ENCODE measurements at regions not wholly inside any gene's neighbourhood (a gene's known extent, or its start where the extent isn't known, plus 50 kb on each side); places are given as distances from the start of the nearest gene placed in this dataset.
"Not testable (repeated sequence)": the region's sequence is repeated elsewhere in the genome, so short reads cannot be mapped to it uniquely, and the experiment has no call there.

DNA sequence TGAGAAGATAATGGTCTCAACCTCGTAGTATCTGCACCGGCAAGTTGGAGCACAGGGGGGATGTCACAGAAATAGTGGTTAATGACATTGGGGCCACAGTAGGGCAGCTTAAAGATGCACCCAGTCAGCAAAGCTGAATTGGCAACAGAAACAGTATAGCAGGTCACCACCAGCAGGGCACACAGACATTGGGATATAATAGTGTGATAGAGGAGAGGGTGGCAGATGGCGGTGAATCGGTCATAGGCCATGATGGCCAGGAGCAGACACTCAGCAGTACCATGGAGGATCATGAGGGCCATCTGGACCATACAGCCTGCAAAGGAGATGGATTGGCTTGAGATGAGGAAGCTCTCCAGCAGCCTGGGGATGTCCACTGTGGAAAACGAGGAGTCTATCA lies 106.0 kb upstream of the OR9Q1 start:
- no peak for DNase-seq (ENCODE audit: low read depth in 3 of 3)

DNA sequence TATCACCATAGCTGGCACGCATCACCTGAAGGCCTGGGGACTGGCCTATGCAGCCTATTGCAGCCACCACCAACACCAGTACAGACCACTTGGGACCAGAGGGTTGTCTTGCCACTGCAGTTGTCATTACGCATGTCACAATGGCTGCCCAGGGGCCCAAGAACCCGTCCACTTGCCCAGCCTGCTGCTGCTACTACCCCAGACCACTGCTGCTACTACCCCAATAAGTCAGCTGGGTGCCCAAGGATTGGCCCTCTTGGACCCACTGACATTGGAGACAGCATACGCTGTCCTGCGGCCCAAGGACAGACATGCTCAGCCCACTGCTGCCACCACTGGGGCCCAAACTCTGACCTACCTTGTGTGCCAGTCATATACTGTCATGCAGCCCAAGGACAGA lies 102.7 kb upstream of the OR9Q1 start:
- no peak for DNase-seq (ENCODE audit: low read depth in 3 of 3)

DNA sequence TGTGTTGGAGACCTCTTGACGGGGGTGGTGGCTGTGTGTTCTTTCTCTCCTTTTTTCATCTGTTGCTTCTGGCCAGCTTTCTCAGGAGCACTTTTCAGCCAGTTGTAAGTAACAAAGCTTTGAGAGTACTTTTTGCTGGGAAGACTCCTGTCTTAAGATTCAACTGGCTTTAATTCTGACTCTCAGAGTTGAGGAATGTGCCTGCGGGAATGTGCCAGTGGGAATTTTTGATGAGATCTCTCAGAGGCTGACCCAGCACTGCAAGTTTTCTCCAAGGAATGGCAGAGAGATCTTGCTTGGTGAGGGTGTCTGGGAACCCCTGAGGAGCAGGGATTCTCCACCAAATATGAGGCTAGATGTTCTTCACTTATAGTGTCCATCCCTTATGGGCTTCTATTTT lies 91.6 kb upstream of the OR9Q1 start:
- no peak for DNase-seq (ENCODE audit: low read depth in 3 of 3)

DNA sequence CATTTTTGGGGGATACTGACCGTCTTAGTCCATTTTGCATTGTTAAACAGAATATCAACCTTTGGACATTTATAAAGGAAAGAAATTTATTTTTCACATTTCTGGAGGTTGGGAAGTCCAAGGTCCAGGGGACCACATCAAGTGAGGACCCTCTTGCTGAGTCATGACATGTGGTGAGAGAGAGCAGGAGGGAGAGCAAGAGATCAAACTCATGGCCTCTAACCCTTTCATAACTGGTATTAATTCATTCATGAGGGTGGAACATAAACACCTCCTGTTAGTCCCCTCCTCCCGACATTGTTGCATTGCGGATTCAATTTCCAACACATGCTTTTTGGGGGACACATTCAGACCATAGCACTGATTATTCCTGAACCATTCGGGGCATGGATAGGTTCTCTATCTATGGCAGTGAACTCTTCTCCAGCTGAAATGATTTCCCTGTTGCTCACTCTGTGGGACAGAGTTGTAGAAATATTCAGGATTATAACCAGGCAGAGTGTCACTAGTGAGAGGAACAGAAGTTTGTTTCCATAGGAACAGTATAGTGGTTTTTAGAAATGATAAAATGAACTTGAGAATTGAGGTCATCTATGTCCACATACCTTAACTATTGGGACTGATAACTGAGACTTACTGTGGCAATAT lies 88.2 kb upstream of the OR9Q1 start:
- DNase-seq (ENCODE audit: low read depth in 3 of 3): no peak

DNA sequence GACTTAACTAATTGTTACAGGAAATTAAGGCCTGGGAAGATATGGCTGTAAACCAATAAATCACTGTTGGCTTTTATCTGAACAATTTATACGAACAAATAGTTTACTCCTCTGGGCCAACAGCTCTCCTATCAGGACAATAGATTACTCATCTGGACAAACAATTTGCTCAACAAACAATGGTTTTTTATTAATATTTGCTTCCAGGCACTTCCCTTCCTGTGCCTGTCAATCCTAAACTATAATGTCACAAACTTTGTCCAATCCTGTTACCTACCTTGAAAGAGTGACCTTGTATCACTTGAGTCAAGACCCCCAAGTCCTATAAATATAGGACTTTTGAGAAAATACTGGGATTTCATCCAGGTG lies 87.6 kb upstream of the OR9Q1 start:
- no peak for DNase-seq (ENCODE audit: low read depth in 3 of 3)

DNA sequence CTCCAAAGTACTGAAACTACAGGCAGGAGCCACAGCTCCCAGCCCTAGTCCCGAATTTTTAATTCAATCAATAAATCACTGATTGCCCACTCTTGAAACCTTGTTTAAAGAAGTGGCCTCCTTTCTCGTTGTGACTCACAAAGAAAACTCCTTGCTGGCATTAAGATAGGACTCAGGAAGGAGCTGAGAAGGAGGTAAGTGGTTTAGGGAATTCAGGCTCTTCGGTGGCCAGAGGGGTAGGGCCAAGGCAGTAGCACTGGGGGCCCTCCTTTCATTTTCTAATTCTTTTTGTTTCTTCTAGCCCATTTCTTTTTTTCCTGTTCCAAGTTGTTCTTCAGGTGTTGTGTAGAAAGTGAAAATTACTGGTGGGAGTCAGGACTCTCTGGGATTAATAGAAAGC lies 86.2 kb upstream of the OR9Q1 start:
- DNase-seq (ENCODE audit: low read depth in 3 of 3): no peak

DNA sequence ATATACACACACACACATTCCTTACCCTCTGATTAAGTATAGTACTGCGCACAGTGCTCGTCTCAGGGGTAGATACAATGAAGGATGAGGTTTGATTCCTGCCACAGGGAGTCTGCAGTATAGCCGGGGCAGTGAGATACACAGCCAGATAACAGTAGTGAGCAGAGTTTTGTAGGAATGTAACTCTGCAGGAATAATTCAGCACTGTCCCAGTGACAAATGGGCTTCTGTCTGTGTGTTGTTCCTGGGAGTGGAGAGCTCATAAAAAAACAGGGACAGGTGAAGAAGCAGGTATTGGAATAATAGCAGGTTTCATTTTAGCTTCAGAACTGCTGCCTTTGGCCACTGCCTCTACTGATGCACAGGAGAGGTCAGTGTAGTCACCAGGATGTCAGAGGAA lies 85.3 kb upstream of the OR9Q1 start:
- DNase-seq (ENCODE audit: low read depth in 3 of 3): no peak

DNA sequence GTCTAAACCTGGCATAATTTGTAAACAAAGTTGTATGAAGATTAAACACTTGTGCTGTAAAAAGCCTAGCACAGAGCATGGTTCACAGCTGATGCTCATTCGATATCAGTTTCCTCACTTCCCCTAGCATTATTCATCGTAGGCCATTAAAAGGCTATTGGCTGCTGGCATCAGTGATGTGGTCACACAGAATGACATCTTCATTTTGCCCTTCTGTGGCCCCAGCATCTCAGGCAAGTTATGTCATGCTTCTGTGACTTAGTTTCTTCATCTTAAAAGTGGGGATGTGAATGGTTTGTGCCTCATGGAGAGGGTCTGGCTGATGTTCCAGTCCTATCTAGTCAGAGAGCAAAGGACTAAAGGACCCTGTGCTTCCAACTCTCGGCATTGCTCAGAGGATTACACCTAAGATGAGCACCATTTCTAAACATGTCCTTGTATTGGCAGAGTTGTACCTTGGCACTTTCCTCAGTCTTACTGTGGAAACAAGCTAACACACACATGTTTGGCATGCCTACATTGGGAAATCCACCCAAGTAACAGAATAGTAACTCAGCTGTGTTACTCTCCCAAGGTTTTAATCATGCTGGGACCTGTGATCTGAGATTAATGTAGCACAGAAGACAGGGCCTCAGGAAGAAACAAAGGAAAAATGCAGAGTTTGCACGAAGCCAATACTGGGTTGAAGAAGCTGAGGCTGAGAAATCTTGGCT lies 83.5 kb upstream of the OR9Q1 start:
- no peak for DNase-seq (ENCODE audit: low read depth in 3 of 3)

DNA sequence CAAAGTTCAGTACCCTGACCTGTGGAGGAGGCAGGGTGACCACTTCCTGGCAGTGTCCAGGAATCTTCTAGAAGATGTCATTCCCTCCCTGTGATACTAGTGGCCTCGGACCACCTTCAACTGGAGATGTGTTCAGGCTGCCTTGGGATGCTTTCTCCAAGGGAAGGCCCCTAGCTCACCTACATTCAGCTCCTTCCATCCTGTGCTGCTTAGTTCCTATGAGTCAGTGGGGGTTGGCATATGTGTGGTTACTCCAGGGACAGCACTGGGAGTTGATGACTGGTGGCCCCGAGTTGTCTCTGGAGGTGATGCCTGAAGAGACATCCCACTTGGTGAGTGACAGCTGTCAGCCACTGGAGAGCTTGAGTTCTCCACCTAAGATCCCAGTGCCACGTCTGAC lies 81.8 kb upstream of the OR9Q1 start:
- no peak for DNase-seq (ENCODE audit: low read depth in 3 of 3)

DNA sequence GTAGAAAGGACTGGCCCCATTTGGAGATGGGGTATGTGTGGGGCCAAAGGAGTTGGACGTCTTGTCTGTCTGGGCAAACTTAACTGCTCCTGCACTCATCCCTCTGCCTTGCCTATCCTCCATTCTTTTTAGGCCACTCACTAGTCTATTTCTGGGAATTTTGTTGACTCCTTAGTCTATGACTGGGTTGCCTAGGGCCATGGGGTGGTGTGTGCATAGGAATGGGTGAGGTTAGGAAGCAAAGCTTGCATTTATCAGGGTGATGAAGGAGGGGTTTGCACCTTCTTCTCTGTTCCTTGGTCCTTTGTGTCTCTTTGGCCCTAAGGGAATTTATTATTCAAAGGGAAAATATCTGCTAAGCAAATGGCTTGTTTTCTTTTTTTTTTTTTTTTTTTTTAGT lies 80.9 kb upstream of the OR9Q1 start:
- DNase-seq (ENCODE audit: low read depth in 3 of 3): no peak

DNA sequence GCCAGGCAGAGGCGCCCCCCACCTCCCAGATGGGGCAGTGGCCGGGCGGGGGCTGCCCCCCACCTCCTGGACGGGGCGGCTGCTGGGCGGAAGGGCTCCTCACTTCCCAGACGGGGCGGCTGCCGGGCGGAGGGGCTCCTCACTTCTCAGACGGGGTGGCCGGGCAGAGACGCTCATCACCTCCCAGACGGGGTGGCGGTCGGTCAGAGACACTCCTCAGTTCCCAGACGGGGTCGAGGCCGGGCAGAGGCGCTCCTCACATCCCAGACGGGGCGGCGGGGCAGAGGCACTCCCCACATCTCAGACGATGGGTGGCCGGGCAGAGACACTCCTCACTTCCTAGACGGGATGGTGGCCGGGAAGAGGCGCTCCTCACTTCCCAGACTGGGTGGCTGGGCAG lies 79.9 kb upstream of the OR9Q1 start:
- DNase-seq (ENCODE audit: low read depth in 3 of 3): not testable (repeated sequence)

DNA sequence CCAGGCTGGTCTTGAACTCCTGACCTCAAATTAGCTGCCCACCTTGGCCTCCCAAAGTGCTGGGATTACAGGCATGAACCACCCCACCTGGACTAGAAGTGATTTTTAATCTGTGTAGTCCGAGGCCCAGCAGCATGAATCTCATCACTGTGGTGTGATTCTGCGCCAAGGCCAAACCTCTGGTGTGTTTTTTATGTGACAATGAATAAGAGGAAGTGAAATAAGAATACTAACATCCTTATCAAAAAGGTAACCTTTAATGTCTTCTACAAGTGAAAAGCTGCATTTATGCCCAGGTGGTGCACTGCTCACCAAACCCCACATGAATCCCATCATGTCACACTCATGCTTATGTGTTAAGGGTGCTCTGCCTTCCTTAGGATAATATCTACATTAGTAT lies 77.1 kb upstream of the OR9Q1 start:
- DNase-seq (ENCODE audit: low read depth in 3 of 3): no peak

DNA sequence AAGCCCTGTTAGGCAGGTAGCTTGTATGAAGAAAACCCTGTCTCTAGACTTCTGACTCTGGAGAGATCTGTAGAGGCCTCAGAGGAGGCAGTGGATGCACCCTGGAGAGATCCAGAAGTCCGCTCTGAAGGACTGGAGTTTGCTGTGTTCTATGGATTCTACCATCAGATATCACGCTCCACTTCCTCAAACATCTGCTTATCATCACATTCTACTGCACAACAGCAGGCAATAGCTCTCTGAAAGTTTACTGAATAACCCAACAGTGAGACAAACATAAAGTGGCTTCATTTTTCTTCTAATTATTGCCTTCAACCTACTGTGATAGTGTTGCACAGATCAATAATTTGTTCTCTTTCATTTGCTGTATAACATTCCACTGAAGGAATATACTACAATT lies 59.0 kb upstream of the OR9Q1 start:
- no peak for DNase-seq (ENCODE audit: low read depth in 3 of 3)

DNA sequence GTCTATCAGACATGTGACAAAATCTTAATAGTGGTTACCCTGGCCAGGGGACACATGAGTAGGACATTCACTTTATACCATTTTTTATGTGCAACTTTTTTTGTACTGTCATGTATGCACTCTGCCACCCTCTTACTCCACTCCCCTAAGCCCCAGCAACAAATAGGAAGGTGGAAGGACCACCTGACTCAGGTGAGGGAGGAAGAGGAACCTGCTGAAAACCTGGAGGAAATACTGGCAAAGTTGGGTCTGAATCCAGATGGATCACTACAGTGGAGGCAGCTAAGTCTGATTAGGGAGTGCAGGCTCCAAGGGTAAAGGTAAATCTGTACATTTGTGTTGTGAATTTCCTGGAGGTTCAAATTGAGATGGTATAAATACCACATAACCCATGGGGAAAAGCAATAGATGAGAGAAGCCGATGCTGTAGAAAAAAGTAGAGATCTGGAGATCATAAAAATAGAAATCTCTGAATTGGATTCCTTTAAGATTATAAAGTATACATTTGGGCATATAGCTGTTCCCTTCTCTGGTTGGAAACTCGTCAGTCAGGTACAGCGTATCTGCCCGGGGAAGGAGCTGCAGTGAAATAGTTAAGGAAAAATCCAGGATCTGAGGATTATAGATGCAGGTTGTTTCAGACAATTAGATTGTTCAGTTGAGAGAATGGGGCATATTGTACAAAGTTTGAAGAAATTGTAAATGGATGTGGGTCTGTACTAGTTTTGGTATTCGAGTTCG lies 52.2 kb upstream of the OR9Q1 start:
- no peak for DNase-seq (ENCODE audit: low read depth in 3 of 3)

DNA sequence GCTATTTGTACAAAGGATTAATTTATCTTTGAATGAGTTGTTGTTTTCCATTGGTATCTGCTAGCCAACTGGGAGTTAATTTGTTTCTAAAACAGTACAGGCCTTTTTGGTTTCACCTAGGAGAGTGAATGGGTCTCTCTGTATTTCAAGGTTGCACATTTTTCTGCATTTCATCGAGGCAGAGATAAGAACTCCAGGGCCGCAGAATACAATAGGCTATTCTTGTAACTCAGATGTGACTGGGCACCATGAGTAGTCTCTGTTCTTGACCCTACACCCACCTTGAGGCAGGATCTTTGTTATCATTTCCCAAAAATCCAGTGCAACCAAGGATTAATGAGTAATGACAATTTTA lies 51.7 kb upstream of the OR9Q1 start:
- no peak for DNase-seq (ENCODE audit: low read depth in 3 of 3)
